GM06990 (cell line): ENCODE measurements at regions not wholly inside any gene's neighbourhood (a gene's known extent, or its start where the extent isn't known, plus 50 kb on each side); places are given as distances from the start of the nearest gene placed in this dataset.
"Not testable (repeated sequence)": the region's sequence is repeated elsewhere in the genome, so short reads cannot be mapped to it uniquely, and the experiment has no call there.

Source experiments
- DNase-seq: peaks from one replicate; pipeline ENCODE4 v3.0.0-alpha.2; 2011; ENCODE audit not compliant: insufficient read length; ENCODE audit errors: extremely low read depth
- H3K27me3 ChIP-seq: replicated peaks from 2 replicates; pipeline ENCODE4 v1.6.0; 2011; ENCODE audit warnings: low read length; ENCODE audit not compliant: control insufficient read depth, insufficient read depth
- H3K36me3 ChIP-seq: 2 replicates; pipeline ENCODE4 v1.5.1; 2011; ENCODE audit warnings: low read length; ENCODE audit not compliant: control insufficient read depth, insufficient read depth
- H3K4me3 ChIP-seq: replicated peaks from 2 replicates; pipeline ENCODE4 v1.5.1; 2011; ENCODE audit warnings: low read depth, mild to moderate bottlenecking, control low read depth, low read length
- TF ChIP-seq, protein P1 (sequence below): IDR thresholded peaks from 2 replicates; pipeline ENCODE4 v1.5.1; 2011; ENCODE audit warnings: low read length, control low read depth, mild to moderate bottlenecking, inconsistent platforms; ENCODE audit not compliant: insufficient read depth, poor library complexity, severe bottlenecking

DNA sequence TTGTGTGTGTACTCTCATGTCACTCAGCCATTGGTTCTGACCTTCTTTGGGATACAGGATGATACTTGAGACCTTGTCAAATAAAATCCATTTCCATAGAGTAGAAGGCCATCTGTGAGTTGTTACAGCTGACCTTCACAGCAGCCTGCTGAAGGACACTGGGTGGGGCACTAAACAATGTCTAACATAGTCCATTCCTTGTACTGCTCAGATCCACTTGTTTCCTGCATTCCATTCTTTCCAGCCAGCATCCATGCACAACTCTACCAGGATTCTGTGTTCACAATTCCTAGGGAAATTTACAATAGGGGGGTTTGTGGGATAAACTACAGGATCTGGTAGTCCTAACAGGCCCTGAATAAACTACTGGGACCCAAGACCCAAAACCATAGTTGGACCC lies 286.4 kb downstream of the RASEF start:
- no peak overlapping the region for H3K4me3 ChIP-seq
- no peak for DNase-seq
- H3K27me3 ChIP-seq, result no peaks in the 10 kb centered on the region
- no peaks in the 10 kb centered on the region for H3K36me3 ChIP-seq
- TF ChIP-seq, protein P1, sequence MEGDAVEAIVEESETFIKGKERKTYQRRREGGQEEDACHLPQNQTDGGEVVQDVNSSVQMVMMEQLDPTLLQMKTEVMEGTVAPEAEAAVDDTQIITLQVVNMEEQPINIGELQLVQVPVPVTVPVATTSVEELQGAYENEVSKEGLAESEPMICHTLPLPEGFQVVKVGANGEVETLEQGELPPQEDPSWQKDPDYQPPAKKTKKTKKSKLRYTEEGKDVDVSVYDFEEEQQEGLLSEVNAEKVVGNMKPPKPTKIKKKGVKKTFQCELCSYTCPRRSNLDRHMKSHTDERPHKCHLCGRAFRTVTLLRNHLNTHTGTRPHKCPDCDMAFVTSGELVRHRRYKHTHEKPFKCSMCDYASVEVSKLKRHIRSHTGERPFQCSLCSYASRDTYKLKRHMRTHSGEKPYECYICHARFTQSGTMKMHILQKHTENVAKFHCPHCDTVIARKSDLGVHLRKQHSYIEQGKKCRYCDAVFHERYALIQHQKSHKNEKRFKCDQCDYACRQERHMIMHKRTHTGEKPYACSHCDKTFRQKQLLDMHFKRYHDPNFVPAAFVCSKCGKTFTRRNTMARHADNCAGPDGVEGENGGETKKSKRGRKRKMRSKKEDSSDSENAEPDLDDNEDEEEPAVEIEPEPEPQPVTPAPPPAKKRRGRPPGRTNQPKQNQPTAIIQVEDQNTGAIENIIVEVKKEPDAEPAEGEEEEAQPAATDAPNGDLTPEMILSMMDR, result no peak

GRCh38 chr9:82777366-82777765 lies 285.6 kb downstream of the RASEF start:
- DNase-seq, result no peak
- H3K36me3 ChIP-seq, result no peaks in the 10 kb centered on the region

DNA sequence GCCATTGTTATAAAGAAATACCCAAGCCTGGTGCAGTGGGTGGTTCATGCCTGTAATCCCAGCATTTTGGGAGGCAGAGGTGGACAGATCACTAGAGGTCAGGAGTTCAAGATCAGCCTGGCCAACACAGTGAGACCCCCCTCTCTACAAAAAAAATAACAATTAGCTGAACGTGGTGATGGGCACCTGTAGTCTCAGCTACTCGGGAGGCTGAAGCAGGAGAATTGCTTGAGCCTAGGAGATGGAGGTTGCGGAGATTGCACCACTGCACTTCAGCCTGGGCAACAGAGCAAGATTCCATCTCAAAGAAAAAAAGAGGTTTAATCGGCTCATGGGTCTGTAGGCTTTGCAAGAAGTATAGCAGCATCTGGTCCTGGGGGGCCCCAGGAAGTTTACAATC lies 284.0 kb downstream of the RASEF start:
- DNase-seq, H3K27me3 ChIP-seq, H3K36me3 ChIP-seq, H3K4me3 ChIP-seq: not testable (repeated sequence)

More at GRCh38 chr9:82777366-82777765, 285.6 kb downstream of the RASEF start:
- TF ChIP-seq, protein P1, result no peak
- no peak overlapping the region for H3K4me3 ChIP-seq
- no peaks in the 10 kb centered on the region for H3K27me3 ChIP-seq

GRCh38 chr9:82780017-82780416 lies 282.9 kb downstream of the RASEF start:
- no peak overlapping the region for H3K4me3 ChIP-seq
- H3K36me3 ChIP-seq, result no peaks in the 10 kb centered on the region
- DNase-seq, result no peak
- no peaks in the 10 kb centered on the region for H3K27me3 ChIP-seq
- TF ChIP-seq, protein P1, result no peak

DNA sequence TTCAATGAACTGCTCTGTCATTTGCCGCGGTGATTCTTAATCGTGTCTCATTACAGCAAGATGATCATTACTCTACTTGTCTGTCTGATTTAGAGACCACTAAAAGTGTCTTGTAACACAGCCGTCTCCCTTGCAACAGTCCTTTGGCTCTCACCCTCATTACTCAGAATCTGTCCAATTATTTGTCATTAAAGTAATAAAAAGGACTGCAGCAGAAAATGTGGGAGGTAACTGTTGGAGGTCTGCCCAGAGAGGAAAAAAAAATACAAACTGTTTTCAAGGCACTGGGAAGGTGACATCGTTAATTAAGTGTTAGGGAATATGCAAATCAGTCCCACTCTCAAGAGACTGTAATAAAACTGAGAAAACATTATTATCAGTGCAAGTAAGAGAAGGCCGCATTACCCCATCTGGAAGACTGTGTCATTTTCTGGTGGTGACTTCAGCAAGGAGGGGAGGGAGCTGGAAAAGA lies 281.0 kb downstream of the RASEF start:
- no peaks in the 10 kb centered on the region for H3K27me3 ChIP-seq
- TF ChIP-seq, protein P1, result no peak
- H3K36me3 ChIP-seq, result no peaks in the 10 kb centered on the region

DNA sequence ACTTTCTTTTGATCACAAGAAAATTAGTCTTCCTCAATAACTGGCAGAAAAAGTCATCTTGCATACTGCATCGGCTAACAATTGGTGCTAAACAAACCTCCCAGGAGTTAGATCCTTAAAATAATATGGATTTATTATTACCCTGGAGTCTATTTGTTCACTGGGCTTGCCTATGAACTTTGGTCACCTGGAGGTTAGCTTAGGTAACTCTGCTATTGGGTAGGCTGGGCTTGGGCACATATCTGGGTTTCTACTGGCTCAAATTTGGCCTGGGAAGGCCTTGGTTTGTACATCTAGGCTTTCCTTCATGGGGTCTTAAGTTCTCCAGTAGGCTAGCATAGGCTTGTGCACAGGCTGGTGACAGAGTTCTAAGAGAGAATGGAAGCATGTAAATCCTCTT lies 279.9 kb downstream of the RASEF start:
- no peaks in the 10 kb centered on the region for H3K27me3 ChIP-seq
- TF ChIP-seq, protein P1, result no peak
- H3K36me3 ChIP-seq, result no peaks in the 10 kb centered on the region
- no peak for DNase-seq
- H3K4me3 ChIP-seq, result no peak overlapping the region

More for the DNA sequence above, 281.0 kb downstream of the RASEF start:
- no peak overlapping the region for H3K4me3 ChIP-seq
- DNase-seq, result no peak
